Stimulated activated CD4-positive, alpha-beta T cell treated with anti-CD3 and anti-CD28 coated beads, Interleukin-4, amount 100 ng/mL, for 24 hours (primary cell): ENCODE measurements at regions not wholly inside any gene's neighbourhood (a gene's known extent, or its start where the extent isn't known, plus 50 kb on each side); places are given as distances from the start of the nearest gene placed in this dataset.

ENCODE experiments used
- DNase-seq: peaks from one replicate; pipeline ENCODE4 v3.0.0-alpha.2; 2020

DNA sequence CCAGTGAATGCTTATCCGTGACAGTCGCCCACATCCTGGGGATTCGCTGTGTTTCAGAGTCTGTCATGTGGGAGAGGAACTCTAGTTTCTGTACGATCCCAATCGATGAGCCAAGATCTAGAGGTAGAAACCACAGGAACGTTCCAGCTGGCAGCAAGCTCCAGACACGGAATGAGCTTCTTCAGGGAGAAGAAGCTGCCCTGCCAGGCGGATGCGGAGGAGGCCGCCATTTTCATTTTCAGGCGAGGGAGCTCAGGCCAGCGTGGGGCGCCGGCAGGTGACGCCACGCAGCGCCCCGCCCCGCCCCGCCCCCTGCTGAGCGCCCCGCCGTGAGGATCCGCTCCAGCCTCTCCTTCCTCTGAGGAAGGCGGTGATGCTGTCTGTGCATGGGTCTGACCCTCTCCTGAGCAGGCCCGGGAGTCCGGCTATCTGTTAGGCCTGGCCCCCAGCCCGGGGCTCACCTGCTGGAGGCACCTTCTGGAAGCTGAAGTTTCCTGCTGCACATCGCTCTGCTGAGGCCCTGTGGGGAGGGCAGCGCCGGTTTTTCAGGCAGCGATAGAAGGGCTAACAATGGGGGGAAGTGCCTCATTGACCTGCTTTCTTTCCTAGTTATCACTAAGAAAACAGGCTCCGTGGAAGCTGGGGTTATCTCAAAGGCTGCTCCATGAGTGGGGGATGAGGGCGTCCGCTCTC lies 147.5 kb downstream of the ERMARD start:
- no peak for DNase-seq

GRCh38 chr6:169897601-169898358 lies 146.4 kb downstream of the ERMARD start:
- no peak for DNase-seq

GRCh38 chr6:169896826-169897456 lies 145.5 kb downstream of the ERMARD start:
- no peak for DNase-seq

- no peak for DNase-seq
Measured at GRCh38 chr6:169895926-169896761, 144.7 kb downstream of the ERMARD start.

GRCh38 chr6:169895000-169895759 lies 143.8 kb downstream of the ERMARD start:
- no peak for DNase-seq

DNA sequence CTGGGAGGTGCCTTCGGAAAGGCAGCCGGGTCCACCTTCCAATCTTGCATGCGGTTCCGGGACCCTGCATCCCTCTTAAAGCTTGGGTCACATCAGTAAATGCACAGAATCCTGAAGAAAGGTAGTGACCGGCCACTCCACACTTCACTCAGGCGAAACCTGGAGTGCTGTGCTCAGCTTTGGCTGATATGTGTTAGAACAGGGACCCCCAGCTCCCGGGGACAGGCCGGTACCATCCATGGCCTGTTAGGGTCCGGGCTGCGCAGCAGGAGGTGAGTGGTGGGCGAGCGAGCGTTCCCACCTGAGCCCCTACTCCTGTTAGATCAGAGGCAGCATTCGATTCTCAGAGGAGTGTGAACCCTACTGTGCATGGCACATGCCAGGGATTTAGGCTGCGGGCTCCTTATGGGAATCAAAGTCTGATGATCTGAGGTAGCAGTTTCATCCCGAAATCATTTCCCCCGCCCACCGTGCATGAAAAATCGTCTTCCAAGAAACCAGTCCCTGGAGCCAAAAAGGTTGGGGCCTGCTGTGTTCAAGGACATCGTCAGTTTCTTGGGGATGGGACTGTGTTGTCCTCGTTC lies 143.0 kb downstream of the ERMARD start:
- DNase-seq, result no peak

DNA sequence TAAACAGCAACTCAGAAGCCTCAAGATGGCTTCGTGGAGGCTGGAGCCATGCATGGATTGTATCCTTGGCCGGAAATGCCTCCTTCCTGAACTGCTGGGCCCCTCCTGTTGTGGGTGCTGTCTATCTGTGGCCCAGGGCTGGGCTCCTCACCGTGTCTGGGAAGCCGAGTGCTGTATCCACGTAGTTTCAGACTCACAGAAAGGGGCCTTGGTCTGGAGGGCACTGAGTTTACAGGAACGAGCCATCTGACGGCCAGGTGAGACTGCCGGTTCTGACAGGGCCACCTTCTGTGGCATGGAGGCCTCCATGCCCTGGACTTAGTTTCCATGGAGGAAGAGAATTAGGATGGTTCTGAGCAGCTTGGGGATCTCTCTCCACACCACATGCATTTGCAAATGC lies 142.2 kb downstream of the ERMARD start:
- no peak for DNase-seq

- DNase-seq, result no peak
Measured at GRCh38 chr6:169891846-169892245, 140.4 kb downstream of the ERMARD start.

GRCh38 chr6:169891421-169891820 lies 140.0 kb downstream of the ERMARD start:
- no peak for DNase-seq

DNA sequence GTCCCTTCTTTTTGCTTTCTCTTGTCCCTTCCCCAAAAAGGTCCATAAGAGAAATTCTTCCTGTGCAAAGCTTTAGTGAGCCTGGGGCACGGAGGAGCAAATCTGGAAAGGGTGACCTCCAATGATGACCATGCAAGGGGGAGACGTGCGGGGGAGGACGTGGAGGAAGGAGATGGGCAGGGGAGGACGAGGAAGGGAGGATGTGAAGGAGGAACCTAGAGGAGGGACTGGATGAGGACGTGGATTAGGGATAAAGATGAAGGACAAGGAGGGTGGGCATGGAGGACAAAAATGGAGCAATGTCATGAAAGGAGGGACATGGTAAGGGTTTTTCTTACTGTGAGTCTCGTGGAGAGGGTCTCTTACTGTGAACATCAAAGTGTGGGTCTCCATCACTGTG lies 139.5 kb downstream of the ERMARD start:
- DNase-seq, result no peak

- no peak for DNase-seq
Measured at GRCh38 chr6:169890049-169890448, 138.6 kb downstream of the ERMARD start.

DNA sequence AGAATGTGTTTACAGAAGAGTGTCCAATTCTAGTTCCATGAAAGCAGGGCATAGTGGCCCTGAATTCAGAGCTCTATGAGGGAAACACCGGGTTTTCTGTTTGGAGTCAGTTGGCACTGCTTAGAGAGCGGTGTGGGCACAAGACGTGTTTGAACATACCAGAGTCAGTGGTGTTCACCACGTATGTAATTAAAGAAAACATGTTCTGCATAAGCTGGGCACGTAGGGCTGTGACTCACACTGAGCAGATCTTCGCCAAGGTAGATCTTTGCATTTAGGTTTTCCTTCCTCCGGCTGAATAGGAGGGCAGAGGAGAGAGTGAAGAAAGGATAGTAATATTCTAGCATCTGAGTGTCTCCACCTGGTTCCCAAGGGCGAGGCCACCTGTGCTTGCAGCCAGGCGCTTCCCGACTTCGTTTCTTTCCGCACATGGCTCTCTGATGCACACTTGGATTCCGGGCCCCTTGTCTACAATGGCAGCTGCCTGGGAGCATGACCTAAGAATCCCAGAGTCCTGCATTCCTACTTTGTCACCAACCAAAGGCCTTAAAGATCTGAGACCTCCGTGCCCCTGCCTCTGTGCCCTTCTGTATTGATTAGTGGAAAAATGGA lies 136.2 kb downstream of the ERMARD start:
- no peak for DNase-seq

DNA sequence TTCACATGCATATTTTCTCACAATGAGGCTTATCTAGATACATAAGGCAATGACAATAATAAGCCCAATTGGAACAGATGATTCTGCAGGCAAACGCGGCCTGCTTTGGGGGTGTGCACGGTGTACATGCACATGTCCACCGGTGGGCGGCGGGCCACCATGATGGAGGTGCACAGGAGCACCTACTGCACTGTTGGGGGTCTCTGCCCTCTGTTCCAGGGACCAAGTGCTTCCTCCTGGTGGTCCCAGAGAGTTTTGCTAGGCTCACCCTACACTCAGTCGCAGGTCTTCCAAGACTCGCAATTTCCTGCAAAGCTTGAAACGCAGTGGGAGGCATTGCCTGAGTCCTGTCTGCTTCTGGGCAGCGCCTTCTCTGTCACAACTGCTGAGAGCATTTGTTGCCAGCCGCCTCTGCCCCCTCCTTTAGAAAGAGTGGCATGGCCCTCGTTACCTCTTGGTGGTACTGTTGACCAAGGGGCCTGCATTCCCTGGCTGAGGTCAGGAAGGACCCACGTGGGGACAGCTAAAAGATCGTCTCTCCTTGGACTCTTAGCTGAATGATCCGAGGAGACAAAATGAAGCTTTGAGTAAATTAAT lies 135.3 kb downstream of the ERMARD start:
- DNase-seq, result no peak

GRCh38 chr6:169885831-169886230 lies 134.4 kb downstream of the ERMARD start:
- DNase-seq, result no peak

GRCh38 chr6:169885131-169885530 lies 133.7 kb downstream of the ERMARD start:
- no peak for DNase-seq

- DNase-seq, result no peak
Measured at GRCh38 chr6:169884158-169884557, 132.7 kb downstream of the ERMARD start.

- DNase-seq, result no peak
Measured at GRCh38 chr6:169883316-169883715, 131.9 kb downstream of the ERMARD start.

- DNase-seq, result no peak
Measured at GRCh38 chr6:169881976-169882375, 130.6 kb downstream of the ERMARD start.

DNA sequence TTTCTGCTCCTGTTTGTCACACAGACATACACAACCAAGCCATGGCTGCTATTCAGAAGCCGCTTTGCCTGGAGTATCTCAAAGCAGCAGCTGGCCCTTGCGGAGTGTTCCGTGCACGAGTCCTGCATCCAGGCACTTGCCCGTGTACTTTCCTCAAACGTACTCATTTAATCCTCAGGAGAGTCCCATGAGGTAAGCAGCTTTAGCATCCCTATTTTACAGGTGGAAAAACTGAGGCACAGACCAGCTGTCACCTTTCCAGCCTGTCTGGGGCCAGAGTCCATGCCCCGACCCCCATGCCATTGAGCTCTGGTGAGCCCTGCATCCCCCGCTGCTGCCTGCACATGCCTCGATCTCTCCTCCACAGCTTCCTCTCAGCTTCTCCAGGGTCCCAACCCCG lies 130.0 kb downstream of the ERMARD start:
- no peak for DNase-seq

- DNase-seq, result no peak
Measured at GRCh38 chr6:169880516-169880915, 129.1 kb downstream of the ERMARD start.

- DNase-seq, result no peak
Measured at GRCh38 chr6:169869301-169869700, 117.9 kb downstream of the ERMARD start.
